IMR-90 (cell line): ENCODE measurements at regions not wholly inside any gene's neighbourhood (a gene's known extent, or its start where the extent isn't known, plus 50 kb on each side); places are given as distances from the start of the nearest gene placed in this dataset.

ENCODE experiments used
- ATAC-seq: fragments of 200-7000 bp; cut with Tn5 transposase; 2 replicates; pipeline ENCODE4 v1.9.1; 2020; ENCODE audit warnings: low read depth, mild to moderate bottlenecking, moderate library complexity
- BruUV-seq: library from RNA; stranded (reverse); fragments of 400-500 nt; replicated peaks from 2 replicates; lab custom pipeline; 2021; lab: Mats Ljungman, UMichigan
- CTCF ChIA-PET: fragments of 300-600 bp; formaldehyde crosslinking; extraction: SDS; loops from one replicate; lab custom pipeline; 2021; ENCODE audit warnings: antibody characterized with exemption; lab: Yijun Ruan, JAX
- POLR2A ChIA-PET: fragments of 300-600 bp; sonication (Branson Sonifier 250); formaldehyde crosslinking; loops from one replicate; lab custom pipeline; 2022; ENCODE audit warnings: antibody characterized with exemption; ENCODE audit not compliant: unreplicated experiment; lab: Charles Lee
- DNase-seq: peaks from one replicate; pipeline ENCODE4 v3.0.0; 2013
- H2AFZ ChIP-seq: replicated peaks from 2 replicates; pipeline ENCODE3; 2013; ENCODE audit warnings: low read length, mild to moderate bottlenecking; ENCODE audit not compliant: poor library complexity
- H2AK5ac ChIP-seq: 2 replicates; pipeline ENCODE4 v1.6.1; 2013; ENCODE audit warnings: low read depth, low read length, inconsistent platforms
- H2AK9ac ChIP-seq: replicated peaks from 2 replicates; pipeline ENCODE3; 2013; ENCODE audit warnings: mild to moderate bottlenecking, low read depth, low read length, moderate library complexity; ENCODE audit not compliant: poor library complexity
- H2BK120ac ChIP-seq: 2 replicates; pipeline ENCODE4 v1.6.1; 2013; ENCODE audit warnings: low read depth, low read length, inconsistent platforms
- H2BK15ac ChIP-seq: 3 replicates; pipeline ENCODE4 v1.6.1; 2013; ENCODE audit warnings: low read depth, low read length, inconsistent platforms
- H2BK20ac ChIP-seq: 2 replicates; pipeline ENCODE4 v1.6.1; 2013; ENCODE audit warnings: low read depth, mild to moderate bottlenecking, inconsistent platforms, low read length, moderate library complexity
- H2BK5ac ChIP-seq: 2 replicates; pipeline ENCODE4 v1.6.1; 2013; ENCODE audit warnings: mild to moderate bottlenecking, low read depth, low read length, inconsistent platforms; ENCODE audit not compliant: poor library complexity, severe bottlenecking
- H3K14ac ChIP-seq: replicated peaks from 2 replicates; pipeline ENCODE4 v1.6.1; 2013; ENCODE audit warnings: low read depth, low read length, inconsistent platforms
- H3K18ac ChIP-seq: 2 replicates; pipeline ENCODE4 v1.6.1; 2013; ENCODE audit warnings: low read depth, low read length, control low read depth
- H3K23ac ChIP-seq: 2 replicates; pipeline ENCODE4 v1.6.1; 2013; ENCODE audit warnings: low read depth, low read length, inconsistent platforms
- H3K27ac ChIP-seq: 2 replicates; pipeline ENCODE4 v1.5.1; 2013; ENCODE audit warnings: mild to moderate bottlenecking, control low read depth, low read length; ENCODE audit not compliant: insufficient read depth
- H3K27me3 ChIP-seq: 2 replicates; pipeline ENCODE4 v1.6.1; 2013; ENCODE audit warnings: low read length; ENCODE audit not compliant: control insufficient read depth, insufficient read depth
- H3K36me3 ChIP-seq: 2 replicates; pipeline ENCODE4 v1.6.1; 2013; ENCODE audit warnings: low read length, mixed read lengths; ENCODE audit not compliant: control insufficient read depth, insufficient read depth
- H3K4ac ChIP-seq: 2 replicates; pipeline ENCODE4 v1.6.1; 2013; ENCODE audit warnings: low read depth, low read length, inconsistent platforms
- H3K4me1 ChIP-seq: 2 replicates; pipeline ENCODE4 v1.6.1; 2013; ENCODE audit warnings: low read length, mixed read lengths; ENCODE audit not compliant: control insufficient read depth, insufficient read depth
- H3K4me2 ChIP-seq: 2 replicates; pipeline ENCODE4 v1.6.1; 2013; ENCODE audit warnings: low read depth, mild to moderate bottlenecking, control low read depth, low read length, moderate library complexity
- H3K4me3 ChIP-seq: 2 replicates; pipeline ENCODE4 v1.5.1; 2013; ENCODE audit warnings: low read depth, mild to moderate bottlenecking, control low read depth, low read length, moderate library complexity; ENCODE audit not compliant: insufficient read depth
- H3K56ac ChIP-seq: 2 replicates; pipeline ENCODE4 v1.6.1; 2013; ENCODE audit warnings: low read length, inconsistent platforms; ENCODE audit not compliant: insufficient read depth; ENCODE audit errors: extremely low read depth
- H3K79me1 ChIP-seq, 2 experiments: 2 replicates each; pipeline ENCODE4 v1.6.1; 2013; ENCODE audit warnings: low read length in 2 of 2, inconsistent platforms in 1 of 2, low read depth in 1 of 2
- H3K9ac ChIP-seq: 2 replicates; pipeline ENCODE4 v1.6.1; 2013; ENCODE audit warnings: low read depth, low read length, control low read depth
- H3K9me1 ChIP-seq: 2 replicates; pipeline ENCODE4 v1.6.1; 2013; ENCODE audit warnings: low read length, inconsistent platforms; ENCODE audit not compliant: insufficient read depth
- H3K9me3 ChIP-seq: 2 replicates; pipeline ENCODE4 v1.6.1; 2013; ENCODE audit warnings: low read length; ENCODE audit not compliant: control insufficient read depth, insufficient read depth
- H4K20me1 ChIP-seq: 2 replicates; pipeline ENCODE4 v1.6.1; 2013; ENCODE audit warnings: low read length, inconsistent platforms; ENCODE audit not compliant: insufficient read depth
- H4K5ac ChIP-seq: 2 replicates; pipeline ENCODE4 v1.6.1; 2013; ENCODE audit warnings: mild to moderate bottlenecking, low read depth, low read length, control low read depth
- H4K8ac ChIP-seq, 2 experiments: 2 replicates each; pipeline ENCODE4 v1.6.1; 2013; ENCODE audit warnings: low read depth in 2 of 2, low read length in 2 of 2, control low read depth in 1 of 2, inconsistent platforms in 1 of 2
- H4K91ac ChIP-seq: 2 replicates; pipeline ENCODE4 v1.6.1; 2013; ENCODE audit warnings: low read depth, low read length, inconsistent platforms; ENCODE audit not compliant: insufficient read depth
- BHLHE40 ChIP-seq: fragments of 150-350 bp; IDR thresholded peaks from 2 replicates; pipeline ENCODE4 v1.6.1; 2016; ENCODE audit warnings: mild to moderate bottlenecking, low read depth, low read length
- CEBPB ChIP-seq: IDR thresholded peaks from 2 replicates; pipeline ENCODE4 v1.6.1; 2012; ENCODE audit warnings: low read depth, low read length, improper control_type of control experiment
- CHD1 ChIP-seq: IDR thresholded peaks from 2 replicates; pipeline ENCODE4 v1.6.1; 2012; ENCODE audit warnings: low read depth, low read length, improper control_type of control experiment
- FOS ChIP-seq: fragments of 150-350 bp; IDR thresholded peaks from 2 replicates; pipeline ENCODE4 v1.6.1; 2016; ENCODE audit warnings: low read depth, low read length
- MAFK ChIP-seq: IDR thresholded peaks from 2 replicates; pipeline ENCODE4 v1.6.1; 2012; ENCODE audit warnings: low read depth, low read length, improper control_type of control experiment
- MAZ ChIP-seq: IDR thresholded peaks from 2 replicates; pipeline ENCODE4 v1.6.1; 2012; ENCODE audit warnings: low read depth, mild to moderate bottlenecking, low read length, improper control_type of control experiment, moderate library complexity, borderline replicate concordance
- MXI1 ChIP-seq: IDR thresholded peaks from 2 replicates; pipeline ENCODE4 v1.6.1; 2012; ENCODE audit warnings: low read depth, mild to moderate bottlenecking, low read length, moderate library complexity, borderline replicate concordance
- NFE2L2 ChIP-seq: fragments of 150-350 bp; IDR thresholded peaks from 2 replicates; pipeline ENCODE4 v1.6.1; 2016; ENCODE audit warnings: low read depth, mild to moderate bottlenecking, low read length
- POLR2A ChIP-seq: IDR thresholded peaks from 2 replicates; pipeline ENCODE4 v1.6.1; 2012; ENCODE audit warnings: mild to moderate bottlenecking, low read depth, low read length
- RAD21 ChIP-seq: IDR thresholded peaks from 2 replicates; pipeline ENCODE4 v1.6.1; 2012; ENCODE audit warnings: low read length, improper control_type of control experiment
- RCOR1 ChIP-seq: IDR thresholded peaks from 2 replicates; pipeline ENCODE4 v1.6.1; 2012; ENCODE audit warnings: mild to moderate bottlenecking, low read length, improper control_type of control experiment; ENCODE audit not compliant: insufficient replicate concordance
- RFX5 ChIP-seq: IDR thresholded peaks from 2 replicates; pipeline ENCODE4 v1.8.0; 2012; ENCODE audit warnings: low read depth, mild to moderate bottlenecking, low read length, moderate library complexity
- SMC3 ChIP-seq: fragments of 150-350 bp; IDR thresholded peaks from 2 replicates; pipeline ENCODE4 v1.6.1; 2016; ENCODE audit warnings: low read depth, mild to moderate bottlenecking, antibody characterized with exemption, low read length, moderate library complexity
- WGBS, 2 experiments: methylation state at CpG; one replicate each; pipeline versions ENCODE4 v1.1.5 to v1.1.7; 2013; ENCODE audit warnings: missing lambda C conversion rate in 2 of 2; ENCODE audit not compliant: insufficient read length in 1 of 2; ENCODE audit errors: extremely low coverage in 2 of 2; 5-methylcytosine and 5-hydroxymethylcytosine counted together
- dilution Hi-C: fragments of 300-500 bp; cut with HindIII; formaldehyde crosslinking; loops from one replicate; pipeline ENCODE4 v1.14.3; 2018; ENCODE audit warnings: low sequenced_read_pairs; ENCODE audit not compliant: unreplicated experiment
- in situ Hi-C: fragments of 300-500 bp; cut with MboI; formaldehyde crosslinking; loops from 3 replicates; pipeline ENCODE4 v1.14.3; 2019; ENCODE audit warnings: low sequenced_read_pairs, inconsistent platforms, mixed read lengths
- intact Hi-C: fragments of 100-400 bp; cut with micrococcal nuclease; formaldehyde crosslinking; loops from 2 replicates; pipeline ENCODE4 v1.10.0; 2022
- TF ChIP-seq, protein P1 (sequence below): fragments of 150-350 bp; IDR thresholded peaks from 2 replicates; pipeline ENCODE4 v1.6.1; 2017; ENCODE audit warnings: mild to moderate bottlenecking, antibody characterized with exemption, low read length, low read depth
- TF ChIP-seq, protein P2 (sequence below): conservative IDR thresholded peaks from 2 replicates; pipeline ENCODE4 v1.5.1; 2012; ENCODE audit warnings: mild to moderate bottlenecking, low read depth, low read length, improper control_type of control experiment
- TF ChIP-seq, protein P3 (sequence below): fragments of 150-350 bp; IDR thresholded peaks from 2 replicates; pipeline ENCODE4 v1.6.1; 2016; ENCODE audit warnings: low read depth, mild to moderate bottlenecking, low read length, moderate library complexity, borderline replicate concordance

DNA sequence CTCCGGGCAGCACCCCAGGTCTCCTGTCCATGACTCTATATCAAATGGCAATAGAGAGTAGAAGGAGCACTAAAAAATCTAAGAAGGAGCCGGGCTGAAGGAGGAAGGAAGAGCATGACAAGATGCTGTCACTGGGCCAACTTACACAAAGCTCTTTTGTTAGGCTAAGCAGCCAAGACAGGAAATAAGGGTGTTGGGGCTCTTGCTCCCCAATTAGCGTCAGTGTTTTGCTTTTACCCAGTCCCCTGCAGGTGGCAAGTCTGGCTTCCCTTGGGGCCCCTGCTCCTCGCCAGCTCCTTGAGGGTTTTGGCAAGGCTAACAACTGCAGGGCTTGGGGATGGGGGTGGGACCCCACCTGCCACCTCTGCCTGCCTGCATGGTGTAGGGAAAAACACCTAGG, 120.5 kb downstream of the CCT6B start:
- Histone ChIP-seq H3K56ac (no peak overlapping the region), H3K18ac (no peak overlapping the region), H2BK5ac (no peak overlapping the region), H3K27me3 (no peaks in the 10 kb centered on the region), H3K9me3 (no peaks in the 10 kb centered on the region), H3K4me1 (no peaks in the 10 kb centered on the region), H2BK15ac (no peak overlapping the region), H2AFZ (no peak overlapping the region), H3K4me2 (no peak overlapping the region), H2AK5ac (no peak overlapping the region), H2BK20ac (no peak overlapping the region), H3K23ac (no peak overlapping the region), H4K20me1 (no peaks in the 10 kb centered on the region), H2AK9ac (no peak overlapping the region), H2BK120ac (no peak overlapping the region), H3K4me3 (no peak overlapping the region), H3K9me1 (no peaks in the 10 kb centered on the region), H3K14ac (no peak overlapping the region), H4K8ac (no peak overlapping the region), H3K9ac (no peak overlapping the region), H4K91ac (no peak overlapping the region), H3K36me3 (no peaks in the 10 kb centered on the region), H3K27ac (no peak overlapping the region), H3K79me1 (no peaks in the 10 kb centered on the region), H4K5ac (no peak overlapping the region), H3K4ac (no peak overlapping the region)
- intact Hi-C loops: no loop called here
- ATAC-seq (no peak), DNase-seq (no peak)
- BruUV-seq: no TSS peak
- POLR2A ChIA-PET: no interaction called here
- in situ Hi-C loops: no loop called here
- no CpG with 5 or more reads among the region's 4 CpGs for WGBS, 2 experiments
- dilution Hi-C loops: no loop called here
- CTCF ChIA-PET: no interaction called here
- TF ChIP-seq, protein P1, sequence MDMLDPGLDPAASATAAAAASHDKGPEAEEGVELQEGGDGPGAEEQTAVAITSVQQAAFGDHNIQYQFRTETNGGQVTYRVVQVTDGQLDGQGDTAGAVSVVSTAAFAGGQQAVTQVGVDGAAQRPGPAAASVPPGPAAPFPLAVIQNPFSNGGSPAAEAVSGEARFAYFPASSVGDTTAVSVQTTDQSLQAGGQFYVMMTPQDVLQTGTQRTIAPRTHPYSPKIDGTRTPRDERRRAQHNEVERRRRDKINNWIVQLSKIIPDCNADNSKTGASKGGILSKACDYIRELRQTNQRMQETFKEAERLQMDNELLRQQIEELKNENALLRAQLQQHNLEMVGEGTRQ: no peak
- TF ChIP-seq MAFK (no peak), POLR2A (no peak), MXI1 (no peak), BHLHE40 (no peak), CEBPB (no peak), NFE2L2 (no peak), RFX5 (no peak), MAZ (no peak), RAD21 (no peak), FOS (no peak), CHD1 (no peak), RCOR1 (no peak), SMC3 (no peak)
- TF ChIP-seq, protein P2, sequence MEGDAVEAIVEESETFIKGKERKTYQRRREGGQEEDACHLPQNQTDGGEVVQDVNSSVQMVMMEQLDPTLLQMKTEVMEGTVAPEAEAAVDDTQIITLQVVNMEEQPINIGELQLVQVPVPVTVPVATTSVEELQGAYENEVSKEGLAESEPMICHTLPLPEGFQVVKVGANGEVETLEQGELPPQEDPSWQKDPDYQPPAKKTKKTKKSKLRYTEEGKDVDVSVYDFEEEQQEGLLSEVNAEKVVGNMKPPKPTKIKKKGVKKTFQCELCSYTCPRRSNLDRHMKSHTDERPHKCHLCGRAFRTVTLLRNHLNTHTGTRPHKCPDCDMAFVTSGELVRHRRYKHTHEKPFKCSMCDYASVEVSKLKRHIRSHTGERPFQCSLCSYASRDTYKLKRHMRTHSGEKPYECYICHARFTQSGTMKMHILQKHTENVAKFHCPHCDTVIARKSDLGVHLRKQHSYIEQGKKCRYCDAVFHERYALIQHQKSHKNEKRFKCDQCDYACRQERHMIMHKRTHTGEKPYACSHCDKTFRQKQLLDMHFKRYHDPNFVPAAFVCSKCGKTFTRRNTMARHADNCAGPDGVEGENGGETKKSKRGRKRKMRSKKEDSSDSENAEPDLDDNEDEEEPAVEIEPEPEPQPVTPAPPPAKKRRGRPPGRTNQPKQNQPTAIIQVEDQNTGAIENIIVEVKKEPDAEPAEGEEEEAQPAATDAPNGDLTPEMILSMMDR: no peak
- TF ChIP-seq, protein P3, sequence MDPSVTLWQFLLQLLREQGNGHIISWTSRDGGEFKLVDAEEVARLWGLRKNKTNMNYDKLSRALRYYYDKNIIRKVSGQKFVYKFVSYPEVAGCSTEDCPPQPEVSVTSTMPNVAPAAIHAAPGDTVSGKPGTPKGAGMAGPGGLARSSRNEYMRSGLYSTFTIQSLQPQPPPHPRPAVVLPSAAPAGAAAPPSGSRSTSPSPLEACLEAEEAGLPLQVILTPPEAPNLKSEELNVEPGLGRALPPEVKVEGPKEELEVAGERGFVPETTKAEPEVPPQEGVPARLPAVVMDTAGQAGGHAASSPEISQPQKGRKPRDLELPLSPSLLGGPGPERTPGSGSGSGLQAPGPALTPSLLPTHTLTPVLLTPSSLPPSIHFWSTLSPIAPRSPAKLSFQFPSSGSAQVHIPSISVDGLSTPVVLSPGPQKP: no peak
